WTC11 (cell line): ENCODE measurements at regions not wholly inside any gene's neighbourhood (a gene's known extent, or its start where the extent isn't known, plus 50 kb on each side); places are given as distances from the start of the nearest gene placed in this dataset.

ENCODE experiments used
- ATAC-seq: fragments of 200-7000 bp; cut with Tn5 transposase; 2 replicates; pipeline ENCODE4 v1.10.0; 2021; ENCODE audit warnings: mild to moderate bottlenecking, moderate library complexity
- CTCF ChIA-PET: fragments of 300-600 bp; sonication (Branson Sonifier 250); formaldehyde crosslinking; loops from one replicate; lab custom pipeline; 2021; ENCODE audit warnings: antibody characterized with exemption; lab: Charles Lee
- POLR2A ChIA-PET: fragments of 350-600 bp; sonication (Branson Sonifier 250); formaldehyde crosslinking; loops from one replicate; lab custom pipeline; 2021; ENCODE audit warnings: antibody characterized with exemption; lab: Charles Lee
- DNase-seq: peaks from one replicate; pipeline ENCODE4 v3.0.0; 2021; ENCODE audit warnings: low spot score
- H3K27ac Mint-ChIP-seq: 2 replicates; pipeline ENCODE4 v1.8.0; 2021; ENCODE audit warnings: mixed read lengths
- H3K27me3 Mint-ChIP-seq: 2 replicates; pipeline ENCODE4 v1.8.0; 2021; ENCODE audit warnings: low read depth, mild to moderate bottlenecking, moderate library complexity, mixed read lengths
- H3K36me3 Mint-ChIP-seq: 2 replicates; pipeline ENCODE4 v1.8.0; 2021; ENCODE audit warnings: mixed read lengths
- H3K4me1 Mint-ChIP-seq: 2 replicates; pipeline ENCODE4 v1.8.0; 2022; ENCODE audit warnings: mixed read lengths
- H3K4me3 Mint-ChIP-seq: 2 replicates; pipeline ENCODE4 v1.8.0; 2021; ENCODE audit warnings: mild to moderate bottlenecking, moderate library complexity, mixed read lengths
- H3K9me3 Mint-ChIP-seq: 2 replicates; pipeline ENCODE4 v1.8.0; 2021; ENCODE audit warnings: mixed read lengths
- ELF4 ChIP-seq: sonication (generic); formaldehyde crosslinking; IDR thresholded peaks from 2 replicates; pipeline ENCODE4 v1.8.1; 2022; ENCODE audit warnings: low read depth, mild to moderate bottlenecking, moderate library complexity, missing genetic modification reagents
- GRHL2 ChIP-seq: fragments of 250-450 bp; sonication (Bioruptor Pico); IDR thresholded peaks from 2 replicates; pipeline ENCODE4 v1.8.0; 2022; ENCODE audit warnings: mild to moderate bottlenecking, moderate library complexity; ENCODE audit not compliant: insufficient replicate concordance, severe bottlenecking
- NFYB ChIP-seq: sonication (generic); formaldehyde crosslinking; conservative IDR thresholded peaks from 2 replicates; pipeline ENCODE4 v1.8.0; 2022; ENCODE audit warnings: low read depth, missing genetic modification reagents
- NR1H2 ChIP-seq: sonication (generic); formaldehyde crosslinking; IDR thresholded peaks from 2 replicates; pipeline ENCODE4 v1.9.0; 2021; ENCODE audit warnings: mild to moderate bottlenecking, moderate library complexity, missing genetic modification reagents
- PRRX2 ChIP-seq: fragments of 250-450 bp; sonication (Bioruptor Pico); IDR thresholded peaks from 2 replicates; pipeline ENCODE4 v1.8.0; 2021; ENCODE audit warnings: mild to moderate bottlenecking
- SMAD3 ChIP-seq: sonication (generic); formaldehyde crosslinking; IDR thresholded peaks from 2 replicates; pipeline ENCODE4 v1.8.0; 2022; ENCODE audit warnings: missing genetic modification reagents, mild to moderate bottlenecking, borderline replicate concordance
- SP1 ChIP-seq: sonication (generic); formaldehyde crosslinking; conservative IDR thresholded peaks from 2 replicates; pipeline ENCODE4 v1.8.1; 2022; ENCODE audit warnings: missing genetic modification reagents
- ZNF138 ChIP-seq: sonication (generic); formaldehyde crosslinking; conservative IDR thresholded peaks from 2 replicates; pipeline ENCODE4 v1.8.1; 2022; ENCODE audit warnings: mild to moderate bottlenecking, moderate library complexity, missing genetic modification reagents
- ZNF219 ChIP-seq: sonication (generic); formaldehyde crosslinking; IDR thresholded peaks from 2 replicates; pipeline ENCODE4 v1.8.0; 2023; ENCODE audit warnings: missing genetic modification reagents, mild to moderate bottlenecking, borderline replicate concordance
- ZNF317 ChIP-seq: sonication (generic); formaldehyde crosslinking; IDR thresholded peaks from 2 replicates; pipeline ENCODE4 v1.8.1; 2023; ENCODE audit warnings: low read depth, mild to moderate bottlenecking, moderate library complexity, missing genetic modification reagents, borderline replicate concordance
- TF ChIP-seq, protein P1 (sequence below): fragments of 250-450 bp; sonication (Bioruptor Pico); IDR thresholded peaks from 2 replicates; pipeline ENCODE4 v1.9.0; 2021; ENCODE audit warnings: moderate library complexity, mild to moderate bottlenecking, inconsistent platforms, borderline replicate concordance
- TF ChIP-seq, protein P2 (sequence below): sonication (generic); formaldehyde crosslinking; IDR thresholded peaks from 2 replicates; pipeline ENCODE4 v1.8.1; 2023; ENCODE audit warnings: mild to moderate bottlenecking, missing genetic modification reagents
- TF ChIP-seq, protein P3 (sequence below): fragments of 250-450 bp; sonication (Bioruptor Pico); IDR thresholded peaks from 2 replicates; pipeline ENCODE4 v1.9.0; 2021; ENCODE audit warnings: mild to moderate bottlenecking
- TF ChIP-seq, protein P4 (sequence below): fragments of 250-450 bp; sonication (Bioruptor Pico); conservative IDR thresholded peaks from 2 replicates; pipeline ENCODE4 v1.9.0; 2021; ENCODE audit warnings: mild to moderate bottlenecking
- TF ChIP-seq, protein P5 (sequence below): sonication (generic); formaldehyde crosslinking; IDR thresholded peaks from 2 replicates; pipeline ENCODE4 v1.8.0; 2022; ENCODE audit warnings: mild to moderate bottlenecking, missing genetic modification reagents
- TF ChIP-seq, protein P6 (sequence below): sonication (generic); formaldehyde crosslinking; IDR thresholded peaks from 2 replicates; pipeline ENCODE4 v1.8.0; 2023; ENCODE audit warnings: mild to moderate bottlenecking, missing genetic modification reagents
- TF ChIP-seq, protein P7 (sequence below): sonication (generic); formaldehyde crosslinking; IDR thresholded peaks from 2 replicates; pipeline ENCODE4 v1.8.1; 2023; ENCODE audit warnings: mild to moderate bottlenecking, missing genetic modification reagents, borderline replicate concordance
- TF ChIP-seq, protein P8 (sequence below): sonication (generic); formaldehyde crosslinking; IDR thresholded peaks from 2 replicates; pipeline ENCODE4 v1.8.1; 2023; ENCODE audit warnings: mild to moderate bottlenecking, missing genetic modification reagents, moderate library complexity

DNA sequence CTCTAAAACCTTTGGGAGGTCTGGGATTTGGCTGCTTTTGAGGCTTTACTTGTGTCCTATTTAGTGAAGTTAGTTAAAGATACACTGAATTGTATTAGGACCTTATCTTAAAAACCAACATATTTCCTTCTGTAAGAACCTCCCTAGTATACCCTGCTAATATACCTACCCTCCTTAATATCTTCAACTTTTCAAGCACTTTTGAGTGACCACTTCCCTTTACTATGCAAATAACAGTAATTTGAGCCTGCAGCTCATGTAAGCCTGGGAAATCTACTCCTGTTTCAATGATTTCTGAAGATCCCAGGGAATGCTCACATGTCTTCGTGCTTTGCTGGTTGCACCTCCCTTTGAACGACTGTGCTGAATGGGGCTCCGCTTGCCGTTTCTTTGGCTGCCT, 358.5 kb downstream of the YTHDC2 start:
- H3K4me1 Mint-ChIP-seq, result peaks cover 10% of the 10 kb centered on the region
- DNase-seq (no peak), ATAC-seq (no peak)
- H3K4me3 Mint-ChIP-seq, result no peak overlapping the region
- ChIA-PET POLR2A (no interaction called here), CTCF (no interaction called here)
- H3K36me3 Mint-ChIP-seq, result no peaks in the 10 kb centered on the region
- H3K9me3 Mint-ChIP-seq, result peaks cover 6% of the 10 kb centered on the region
- H3K27me3 Mint-ChIP-seq, result no peaks in the 10 kb centered on the region
- no peak overlapping the region for H3K27ac Mint-ChIP-seq
- TF ChIP-seq, protein P1, sequence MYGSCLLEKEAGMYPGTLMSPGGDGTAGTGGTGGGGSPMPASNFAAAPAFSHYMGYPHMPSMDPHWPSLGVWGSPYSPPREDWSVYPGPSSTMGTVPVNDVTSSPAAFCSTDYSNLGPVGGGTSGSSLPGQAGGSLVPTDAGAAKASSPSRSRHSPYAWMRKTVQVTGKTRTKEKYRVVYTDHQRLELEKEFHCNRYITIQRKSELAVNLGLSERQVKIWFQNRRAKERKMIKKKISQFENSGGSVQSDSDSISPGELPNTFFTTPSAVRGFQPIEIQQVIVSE (CRISPR knock-in tag), result no peak
- TF ChIP-seq SP1 (CRISPR knock-in tag) (no peak), NFYB (CRISPR knock-in tag) (no peak), ZNF219 (CRISPR knock-in tag) (no peak), PRRX2 (no peak), ELF4 (CRISPR knock-in tag) (no peak), ZNF317 (CRISPR knock-in tag) (no peak), GRHL2 (CRISPR knock-in tag) (no peak), NR1H2 (CRISPR knock-in tag) (no peak), ZNF138 (CRISPR knock-in tag) (no peak), SMAD3 (CRISPR knock-in tag) (no peak)
- TF ChIP-seq, protein P2, sequence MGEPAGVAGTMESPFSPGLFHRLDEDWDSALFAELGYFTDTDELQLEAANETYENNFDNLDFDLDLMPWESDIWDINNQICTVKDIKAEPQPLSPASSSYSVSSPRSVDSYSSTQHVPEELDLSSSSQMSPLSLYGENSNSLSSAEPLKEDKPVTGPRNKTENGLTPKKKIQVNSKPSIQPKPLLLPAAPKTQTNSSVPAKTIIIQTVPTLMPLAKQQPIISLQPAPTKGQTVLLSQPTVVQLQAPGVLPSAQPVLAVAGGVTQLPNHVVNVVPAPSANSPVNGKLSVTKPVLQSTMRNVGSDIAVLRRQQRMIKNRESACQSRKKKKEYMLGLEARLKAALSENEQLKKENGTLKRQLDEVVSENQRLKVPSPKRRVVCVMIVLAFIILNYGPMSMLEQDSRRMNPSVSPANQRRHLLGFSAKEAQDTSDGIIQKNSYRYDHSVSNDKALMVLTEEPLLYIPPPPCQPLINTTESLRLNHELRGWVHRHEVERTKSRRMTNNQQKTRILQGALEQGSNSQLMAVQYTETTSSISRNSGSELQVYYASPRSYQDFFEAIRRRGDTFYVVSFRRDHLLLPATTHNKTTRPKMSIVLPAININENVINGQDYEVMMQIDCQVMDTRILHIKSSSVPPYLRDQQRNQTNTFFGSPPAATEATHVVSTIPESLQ (CRISPR knock-in tag), result no peak
- TF ChIP-seq, protein P3, sequence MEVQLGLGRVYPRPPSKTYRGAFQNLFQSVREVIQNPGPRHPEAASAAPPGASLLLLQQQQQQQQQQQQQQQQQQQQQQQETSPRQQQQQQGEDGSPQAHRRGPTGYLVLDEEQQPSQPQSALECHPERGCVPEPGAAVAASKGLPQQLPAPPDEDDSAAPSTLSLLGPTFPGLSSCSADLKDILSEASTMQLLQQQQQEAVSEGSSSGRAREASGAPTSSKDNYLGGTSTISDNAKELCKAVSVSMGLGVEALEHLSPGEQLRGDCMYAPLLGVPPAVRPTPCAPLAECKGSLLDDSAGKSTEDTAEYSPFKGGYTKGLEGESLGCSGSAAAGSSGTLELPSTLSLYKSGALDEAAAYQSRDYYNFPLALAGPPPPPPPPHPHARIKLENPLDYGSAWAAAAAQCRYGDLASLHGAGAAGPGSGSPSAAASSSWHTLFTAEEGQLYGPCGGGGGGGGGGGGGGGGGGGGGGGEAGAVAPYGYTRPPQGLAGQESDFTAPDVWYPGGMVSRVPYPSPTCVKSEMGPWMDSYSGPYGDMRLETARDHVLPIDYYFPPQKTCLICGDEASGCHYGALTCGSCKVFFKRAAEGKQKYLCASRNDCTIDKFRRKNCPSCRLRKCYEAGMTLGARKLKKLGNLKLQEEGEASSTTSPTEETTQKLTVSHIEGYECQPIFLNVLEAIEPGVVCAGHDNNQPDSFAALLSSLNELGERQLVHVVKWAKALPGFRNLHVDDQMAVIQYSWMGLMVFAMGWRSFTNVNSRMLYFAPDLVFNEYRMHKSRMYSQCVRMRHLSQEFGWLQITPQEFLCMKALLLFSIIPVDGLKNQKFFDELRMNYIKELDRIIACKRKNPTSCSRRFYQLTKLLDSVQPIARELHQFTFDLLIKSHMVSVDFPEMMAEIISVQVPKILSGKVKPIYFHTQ (CRISPR knock-in tag), result no peak
- TF ChIP-seq, protein P4, sequence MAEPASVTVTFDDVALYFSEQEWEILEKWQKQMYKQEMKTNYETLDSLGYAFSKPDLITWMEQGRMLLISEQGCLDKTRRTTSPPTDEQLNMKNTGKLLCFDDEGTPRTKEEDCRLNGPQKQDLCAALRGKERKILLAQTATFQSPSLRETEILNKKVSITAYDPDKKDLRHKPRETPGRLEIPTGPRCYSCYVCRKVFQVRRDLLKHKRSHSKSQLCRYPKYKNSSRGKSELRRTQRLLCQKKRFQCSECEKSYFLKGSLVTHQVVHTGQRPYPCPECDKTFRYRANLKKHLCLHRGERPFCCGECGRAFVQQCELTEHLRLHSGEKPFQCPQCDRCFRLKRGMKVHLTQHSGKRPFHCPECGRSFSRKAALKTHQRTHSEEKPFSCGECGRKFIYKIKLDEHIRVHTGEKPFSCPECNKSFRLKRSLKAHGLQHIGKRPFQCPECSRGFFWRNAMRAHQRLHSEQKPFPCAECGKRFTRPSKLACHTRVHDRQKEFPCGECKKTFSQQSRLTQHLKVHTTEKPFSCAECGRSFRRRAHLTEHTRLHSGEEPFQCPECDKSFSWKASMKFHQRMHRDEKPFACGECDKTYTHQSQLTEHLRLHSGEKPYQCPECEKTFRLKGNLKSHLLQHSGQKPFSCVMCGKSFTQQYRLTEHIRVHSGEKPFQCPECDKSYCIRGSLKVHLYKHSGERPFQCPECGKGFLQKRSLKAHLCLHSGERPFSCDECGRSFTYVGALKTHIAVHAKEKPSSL (CRISPR knock-in tag), result no peak
- TF ChIP-seq, protein P5, sequence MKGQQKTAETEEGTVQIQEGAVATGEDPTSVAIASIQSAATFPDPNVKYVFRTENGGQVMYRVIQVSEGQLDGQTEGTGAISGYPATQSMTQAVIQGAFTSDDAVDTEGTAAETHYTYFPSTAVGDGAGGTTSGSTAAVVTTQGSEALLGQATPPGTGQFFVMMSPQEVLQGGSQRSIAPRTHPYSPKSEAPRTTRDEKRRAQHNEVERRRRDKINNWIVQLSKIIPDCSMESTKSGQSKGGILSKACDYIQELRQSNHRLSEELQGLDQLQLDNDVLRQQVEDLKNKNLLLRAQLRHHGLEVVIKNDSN (CRISPR knock-in tag), result no peak
- TF ChIP-seq, protein P6, sequence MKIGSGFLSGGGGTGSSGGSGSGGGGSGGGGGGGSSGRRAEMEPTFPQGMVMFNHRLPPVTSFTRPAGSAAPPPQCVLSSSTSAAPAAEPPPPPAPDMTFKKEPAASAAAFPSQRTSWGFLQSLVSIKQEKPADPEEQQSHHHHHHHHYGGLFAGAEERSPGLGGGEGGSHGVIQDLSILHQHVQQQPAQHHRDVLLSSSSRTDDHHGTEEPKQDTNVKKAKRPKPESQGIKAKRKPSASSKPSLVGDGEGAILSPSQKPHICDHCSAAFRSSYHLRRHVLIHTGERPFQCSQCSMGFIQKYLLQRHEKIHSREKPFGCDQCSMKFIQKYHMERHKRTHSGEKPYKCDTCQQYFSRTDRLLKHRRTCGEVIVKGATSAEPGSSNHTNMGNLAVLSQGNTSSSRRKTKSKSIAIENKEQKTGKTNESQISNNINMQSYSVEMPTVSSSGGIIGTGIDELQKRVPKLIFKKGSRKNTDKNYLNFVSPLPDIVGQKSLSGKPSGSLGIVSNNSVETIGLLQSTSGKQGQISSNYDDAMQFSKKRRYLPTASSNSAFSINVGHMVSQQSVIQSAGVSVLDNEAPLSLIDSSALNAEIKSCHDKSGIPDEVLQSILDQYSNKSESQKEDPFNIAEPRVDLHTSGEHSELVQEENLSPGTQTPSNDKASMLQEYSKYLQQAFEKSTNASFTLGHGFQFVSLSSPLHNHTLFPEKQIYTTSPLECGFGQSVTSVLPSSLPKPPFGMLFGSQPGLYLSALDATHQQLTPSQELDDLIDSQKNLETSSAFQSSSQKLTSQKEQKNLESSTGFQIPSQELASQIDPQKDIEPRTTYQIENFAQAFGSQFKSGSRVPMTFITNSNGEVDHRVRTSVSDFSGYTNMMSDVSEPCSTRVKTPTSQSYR (CRISPR knock-in tag), result no peak
- TF ChIP-seq, protein P7, sequence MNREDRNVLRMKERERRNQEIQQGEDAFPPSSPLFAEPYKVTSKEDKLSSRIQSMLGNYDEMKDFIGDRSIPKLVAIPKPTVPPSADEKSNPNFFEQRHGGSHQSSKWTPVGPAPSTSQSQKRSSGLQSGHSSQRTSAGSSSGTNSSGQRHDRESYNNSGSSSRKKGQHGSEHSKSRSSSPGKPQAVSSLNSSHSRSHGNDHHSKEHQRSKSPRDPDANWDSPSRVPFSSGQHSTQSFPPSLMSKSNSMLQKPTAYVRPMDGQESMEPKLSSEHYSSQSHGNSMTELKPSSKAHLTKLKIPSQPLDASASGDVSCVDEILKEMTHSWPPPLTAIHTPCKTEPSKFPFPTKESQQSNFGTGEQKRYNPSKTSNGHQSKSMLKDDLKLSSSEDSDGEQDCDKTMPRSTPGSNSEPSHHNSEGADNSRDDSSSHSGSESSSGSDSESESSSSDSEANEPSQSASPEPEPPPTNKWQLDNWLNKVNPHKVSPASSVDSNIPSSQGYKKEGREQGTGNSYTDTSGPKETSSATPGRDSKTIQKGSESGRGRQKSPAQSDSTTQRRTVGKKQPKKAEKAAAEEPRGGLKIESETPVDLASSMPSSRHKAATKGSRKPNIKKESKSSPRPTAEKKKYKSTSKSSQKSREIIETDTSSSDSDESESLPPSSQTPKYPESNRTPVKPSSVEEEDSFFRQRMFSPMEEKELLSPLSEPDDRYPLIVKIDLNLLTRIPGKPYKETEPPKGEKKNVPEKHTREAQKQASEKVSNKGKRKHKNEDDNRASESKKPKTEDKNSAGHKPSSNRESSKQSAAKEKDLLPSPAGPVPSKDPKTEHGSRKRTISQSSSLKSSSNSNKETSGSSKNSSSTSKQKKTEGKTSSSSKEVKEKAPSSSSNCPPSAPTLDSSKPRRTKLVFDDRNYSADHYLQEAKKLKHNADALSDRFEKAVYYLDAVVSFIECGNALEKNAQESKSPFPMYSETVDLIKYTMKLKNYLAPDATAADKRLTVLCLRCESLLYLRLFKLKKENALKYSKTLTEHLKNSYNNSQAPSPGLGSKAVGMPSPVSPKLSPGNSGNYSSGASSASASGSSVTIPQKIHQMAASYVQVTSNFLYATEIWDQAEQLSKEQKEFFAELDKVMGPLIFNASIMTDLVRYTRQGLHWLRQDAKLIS (CRISPR knock-in tag), result no peak
- TF ChIP-seq, protein P8, sequence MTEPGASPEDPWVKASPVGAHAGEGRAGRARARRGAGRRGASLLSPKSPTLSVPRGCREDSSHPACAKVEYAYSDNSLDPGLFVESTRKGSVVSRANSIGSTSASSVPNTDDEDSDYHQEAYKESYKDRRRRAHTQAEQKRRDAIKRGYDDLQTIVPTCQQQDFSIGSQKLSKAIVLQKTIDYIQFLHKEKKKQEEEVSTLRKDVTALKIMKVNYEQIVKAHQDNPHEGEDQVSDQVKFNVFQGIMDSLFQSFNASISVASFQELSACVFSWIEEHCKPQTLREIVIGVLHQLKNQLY (CRISPR knock-in tag), result no peak
